HepG2 (cell line): ENCODE measurements at regions not wholly inside any gene's neighbourhood (a gene's known extent, or its start where the extent isn't known, plus 50 kb on each side); places are given as distances from the start of the nearest gene placed in this dataset.

Experiments
- ASH2L ChIP-seq: fragments of 300-600, 200-600 bp; sonication (generic); IDR thresholded peaks from 2 replicates; pipeline ENCODE4 v1.7.0; 2017; ENCODE audit warnings: low read depth, mild to moderate bottlenecking, moderate library complexity, mixed read lengths, low read length; ENCODE audit not compliant: insufficient read length
- ATF7 ChIP-seq, 2 experiments: fragments of 450-650 bp in 1 of 2; sonication (generic) in 1 of 2; formaldehyde crosslinking in 1 of 2; IDR thresholded peaks; 2 replicates each; pipeline versions ENCODE4 v1.4.0 to v1.6.1; 2016 to 2020; ENCODE audit warnings: antibody characterized with exemption in 1 of 2, mild to moderate bottlenecking in 1 of 2, missing genetic modification reagents in 1 of 2
- CCDC6 ChIP-seq: sonication (generic); formaldehyde crosslinking; IDR thresholded peaks from 2 replicates; pipeline ENCODE4 v1.8.1; 2022; ENCODE audit warnings: mild to moderate bottlenecking, missing genetic modification reagents, moderate library complexity
- CSRNP2 ChIP-seq: sonication (generic); formaldehyde crosslinking; conservative IDR thresholded peaks from 2 replicates; pipeline ENCODE4 v1.8.0; 2022; ENCODE audit warnings: low read depth, missing genetic modification reagents
- EZH2 ChIP-seq: conservative IDR thresholded peaks from 2 replicates; pipeline ENCODE4 v1.6.1; 2012; ENCODE audit warnings: mild to moderate bottlenecking, low read depth, low read length, moderate library complexity
- FOXO1 ChIP-seq: sonication (generic); formaldehyde crosslinking; IDR thresholded peaks from 2 replicates; pipeline ENCODE4 v1.4.0; 2020; ENCODE audit warnings: missing genetic modification reagents
- GABPB1 ChIP-seq: IDR thresholded peaks from 2 replicates; pipeline ENCODE4 v1.6.1; 2016; ENCODE audit warnings: mild to moderate bottlenecking, missing genetic modification reagents, moderate library complexity, missing compliant biosample characterization
- HOMEZ ChIP-seq: IDR thresholded peaks from 2 replicates; pipeline ENCODE4 v1.6.1; 2016; ENCODE audit warnings: low read depth
- KLF12 ChIP-seq: sonication (generic); formaldehyde crosslinking; IDR thresholded peaks from 2 replicates; pipeline ENCODE4 v1.4.0; 2020; ENCODE audit warnings: missing genetic modification reagents, borderline replicate concordance
- MAFG ChIP-seq: sonication (generic); formaldehyde crosslinking; IDR thresholded peaks from 2 replicates; pipeline ENCODE4 v1.5.1; 2020; ENCODE audit warnings: mild to moderate bottlenecking, missing genetic modification reagents
- MIER3 ChIP-seq: IDR thresholded peaks from 2 replicates; pipeline ENCODE4 v1.6.1; 2016; ENCODE audit warnings: missing compliant biosample characterization, borderline replicate concordance
- RFX3 ChIP-seq: IDR thresholded peaks from 2 replicates; pipeline ENCODE4 v1.6.1; 2016; ENCODE audit warnings: missing biosample characterization, missing genetic modification reagents
- SIN3A ChIP-seq: IDR thresholded peaks from 2 replicates; pipeline ENCODE4 v1.6.1; 2011; ENCODE audit warnings: low read depth, mild to moderate bottlenecking, control low read depth, low read length, borderline replicate concordance
- TEAD3 ChIP-seq: optimal IDR thresholded peaks from 2 replicates; pipeline ENCODE3; 2016; ENCODE audit warnings: borderline replicate concordance
- THAP7 ChIP-seq: sonication (generic); formaldehyde crosslinking; IDR thresholded peaks from 2 replicates; pipeline ENCODE4 v1.8.1; 2023; ENCODE audit warnings: mild to moderate bottlenecking, missing genetic modification reagents
- ZBTB10 ChIP-seq: sonication (generic); formaldehyde crosslinking; IDR thresholded peaks from 2 replicates; pipeline ENCODE4 v1.4.0; 2020; ENCODE audit warnings: missing genetic modification reagents, borderline replicate concordance
- ZBTB49 ChIP-seq: sonication (generic); formaldehyde crosslinking; IDR thresholded peaks from 2 replicates; pipeline ENCODE4 v1.4.0; 2020; ENCODE audit warnings: missing genetic modification reagents, borderline replicate concordance
- ZMYM4 ChIP-seq: sonication (generic); formaldehyde crosslinking; IDR thresholded peaks from 2 replicates; pipeline ENCODE4 v1.8.1; 2023; ENCODE audit warnings: mild to moderate bottlenecking, missing genetic modification reagents
- ZNF660 ChIP-seq: sonication (generic); formaldehyde crosslinking; IDR thresholded peaks from 2 replicates; pipeline ENCODE4 v1.5.1; 2020; ENCODE audit warnings: mild to moderate bottlenecking, low read depth, missing genetic modification reagents, borderline replicate concordance

GRCh38 chr20:59525500-59526241 lies 78.7 kb upstream of the PHACTR3 start (continued):
- TF ChIP-seq ZNF660, result no peak
- TF ChIP-seq ASH2L, result no peak
- no peak for TF ChIP-seq FOXO1 (CRISPR knock-in tag)
- no peak for TF ChIP-seq EZH2
- no peak for TF ChIP-seq HOMEZ (CRISPR knock-in tag)
- TF ChIP-seq KLF12 (CRISPR knock-in tag), result no peak
- TF ChIP-seq MAFG (CRISPR knock-in tag), result no peak
- TF ChIP-seq SIN3A, result no peak
- no peak for TF ChIP-seq ZMYM4 (CRISPR knock-in tag)
- no peak for TF ChIP-seq TEAD3
- TF ChIP-seq GABPB1 (CRISPR knock-in tag), result peak; percentile 14
- TF ChIP-seq ATF7 (IDR thresholded peaks at IDR 0.05), result no peak
- no peak for TF ChIP-seq ATF7 (CRISPR knock-in tag; IDR thresholded peaks at IDR 0.05)
- TF ChIP-seq CSRNP2, result no peak
- 0 out of 2 replicates have a peak, but pooled peaks have one; percentile 30 for TF ChIP-seq THAP7 (CRISPR knock-in tag)
- no peak for TF ChIP-seq ZBTB10 (CRISPR knock-in tag)
- no peak for TF ChIP-seq RFX3 (CRISPR knock-in tag)
- TF ChIP-seq ZBTB49, result no peak
- TF ChIP-seq MIER3, result no peak
- no peak for TF ChIP-seq CCDC6 (CRISPR knock-in tag)
